GM13976 (cell line): ENCODE measurements at regions not wholly inside any gene's neighbourhood (a gene's known extent, or its start where the extent isn't known, plus 50 kb on each side); places are given as distances from the start of the nearest gene placed in this dataset.

Source experiments
- DNase-seq: peaks from one replicate; pipeline ENCODE4 v3.0.0; 2012; ENCODE audit warnings: low spot score
- in situ Hi-C: fragments of 300-500 bp; cut with MboI; formaldehyde crosslinking; loops from one replicate; pipeline ENCODE4 v1.12.0; 2022; ENCODE audit warnings: low sequenced_read_pairs, mixed read lengths, inconsistent platforms; ENCODE audit not compliant: unreplicated experiment
- TF ChIP-seq, protein P1 (sequence below): IDR thresholded peaks from 2 replicates; pipeline ENCODE4 v1.5.1; 2012; ENCODE audit warnings: borderline replicate concordance, mild to moderate bottlenecking; ENCODE audit not compliant: insufficient read depth; ENCODE audit errors: extremely low read depth, missing control alignments, control extremely low read depth

- in situ Hi-C loops: no loop called here
- TF ChIP-seq, protein P1, sequence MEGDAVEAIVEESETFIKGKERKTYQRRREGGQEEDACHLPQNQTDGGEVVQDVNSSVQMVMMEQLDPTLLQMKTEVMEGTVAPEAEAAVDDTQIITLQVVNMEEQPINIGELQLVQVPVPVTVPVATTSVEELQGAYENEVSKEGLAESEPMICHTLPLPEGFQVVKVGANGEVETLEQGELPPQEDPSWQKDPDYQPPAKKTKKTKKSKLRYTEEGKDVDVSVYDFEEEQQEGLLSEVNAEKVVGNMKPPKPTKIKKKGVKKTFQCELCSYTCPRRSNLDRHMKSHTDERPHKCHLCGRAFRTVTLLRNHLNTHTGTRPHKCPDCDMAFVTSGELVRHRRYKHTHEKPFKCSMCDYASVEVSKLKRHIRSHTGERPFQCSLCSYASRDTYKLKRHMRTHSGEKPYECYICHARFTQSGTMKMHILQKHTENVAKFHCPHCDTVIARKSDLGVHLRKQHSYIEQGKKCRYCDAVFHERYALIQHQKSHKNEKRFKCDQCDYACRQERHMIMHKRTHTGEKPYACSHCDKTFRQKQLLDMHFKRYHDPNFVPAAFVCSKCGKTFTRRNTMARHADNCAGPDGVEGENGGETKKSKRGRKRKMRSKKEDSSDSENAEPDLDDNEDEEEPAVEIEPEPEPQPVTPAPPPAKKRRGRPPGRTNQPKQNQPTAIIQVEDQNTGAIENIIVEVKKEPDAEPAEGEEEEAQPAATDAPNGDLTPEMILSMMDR: no peak
- no peak for DNase-seq
These were observed 112.9 kb upstream of the GSE1 start for GRCh38 chr16:85500220-85500619.

- no peak for DNase-seq
These were observed 111.2 kb upstream of the GSE1 start for GRCh38 chr16:85501900-85502299.

DNA sequence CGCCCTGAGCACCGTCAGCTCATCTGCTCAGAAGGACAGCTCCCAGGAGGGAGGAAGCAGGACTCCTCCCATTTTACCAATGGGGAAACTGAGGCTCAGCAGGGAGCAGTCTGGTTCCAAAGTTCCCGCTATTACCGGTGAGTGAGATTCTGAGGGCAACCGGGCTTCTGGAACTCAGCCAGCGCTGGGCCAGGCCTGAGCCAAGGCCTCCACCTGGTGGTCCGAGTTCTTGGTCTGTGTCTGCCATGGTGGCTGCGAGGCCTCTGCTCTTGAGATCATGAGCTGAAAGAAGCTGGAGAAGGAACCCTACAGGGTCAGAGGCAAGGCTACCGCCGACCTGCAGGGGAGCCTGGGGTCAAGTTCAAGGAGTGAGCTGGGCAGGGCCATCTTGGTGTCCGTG, 110.8 kb upstream of the GSE1 start:
- TF ChIP-seq, protein P1: no peak
- DNase-seq: no peak
- in situ Hi-C loops: no loop called here

More at GRCh38 chr16:85501900-85502299, 111.2 kb upstream of the GSE1 start:
- TF ChIP-seq, protein P1: no peak
- in situ Hi-C loops: no loop called here

GRCh38 chr16:85503679-85504231, 109.4 kb upstream of the GSE1 start:
- TF ChIP-seq, protein P1: no peak
- DNase-seq: no peak

DNA sequence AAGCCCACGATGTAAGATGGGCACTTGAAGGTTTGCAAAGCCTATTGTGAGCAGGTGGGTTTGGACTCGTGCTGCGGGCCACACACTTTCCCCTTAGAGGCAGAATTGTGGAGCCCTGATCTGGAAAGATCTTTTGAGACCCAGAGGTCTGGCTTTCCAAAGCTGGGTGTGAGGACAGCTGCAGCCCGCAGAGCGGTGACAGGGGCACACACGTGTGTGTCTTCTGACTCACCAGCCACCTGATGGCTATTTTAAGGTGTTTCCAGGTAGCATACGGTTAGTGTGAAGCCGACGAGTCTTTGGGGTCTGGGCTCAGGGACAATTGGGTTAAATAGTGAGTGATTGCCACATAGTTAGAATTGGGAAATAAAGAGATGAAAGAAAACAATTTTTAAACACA, 108.9 kb upstream of the GSE1 start:
- TF ChIP-seq, protein P1: no peak
- in situ Hi-C loops: no loop called here
- no peak for DNase-seq

More at GRCh38 chr16:85503679-85504231, 109.4 kb upstream of the GSE1 start:
- in situ Hi-C loops: no loop called here

- TF ChIP-seq, protein P1: no peak
- in situ Hi-C loops: no loop called here
- no peak for DNase-seq
These were observed 107.1 kb upstream of the GSE1 start for GRCh38 chr16:85505794-85506634.
